HUES64 (cell line): ENCODE measurements at regions not wholly inside any gene's neighbourhood (a gene's known extent, or its start where the extent isn't known, plus 50 kb on each side); places are given as distances from the start of the nearest gene placed in this dataset.

Source experiments
- H3K27ac ChIP-seq: 2 replicates; pipeline ENCODE4 v1.7.0; 2013; ENCODE audit warnings: low read depth, low read length, inconsistent platforms
- H3K27me3 ChIP-seq: 2 replicates; pipeline ENCODE4 v1.6.1; 2013; ENCODE audit warnings: mild to moderate bottlenecking, low read length; ENCODE audit not compliant: insufficient read depth
- H3K36me3 ChIP-seq: 2 replicates; pipeline ENCODE4 v1.6.1; 2013; ENCODE audit warnings: mild to moderate bottlenecking, low read length; ENCODE audit not compliant: insufficient read depth
- H3K4me1 ChIP-seq: 2 replicates; pipeline ENCODE4 v1.6.1; 2013; ENCODE audit warnings: mild to moderate bottlenecking, low read length, moderate library complexity; ENCODE audit not compliant: insufficient read depth
- H3K4me3 ChIP-seq: 2 replicates; pipeline ENCODE4 v1.5.1; 2013; ENCODE audit warnings: mild to moderate bottlenecking, low read length, moderate library complexity
- H3K9ac ChIP-seq: 2 replicates; pipeline ENCODE4 v1.6.1; 2013; ENCODE audit warnings: mild to moderate bottlenecking, low read depth, low read length
- H3K9me3 ChIP-seq: 2 replicates; pipeline ENCODE4 v1.6.1; 2013; ENCODE audit warnings: low read depth, low read length; ENCODE audit not compliant: insufficient read depth
- WGBS: fragments of 150-250, 120-280 bp; methylation state at CpG from one replicate; pipeline ENCODE4 v1.1.7; 2013; ENCODE audit warnings: missing lambda C conversion rate; 5-methylcytosine and 5-hydroxymethylcytosine counted together

DNA sequence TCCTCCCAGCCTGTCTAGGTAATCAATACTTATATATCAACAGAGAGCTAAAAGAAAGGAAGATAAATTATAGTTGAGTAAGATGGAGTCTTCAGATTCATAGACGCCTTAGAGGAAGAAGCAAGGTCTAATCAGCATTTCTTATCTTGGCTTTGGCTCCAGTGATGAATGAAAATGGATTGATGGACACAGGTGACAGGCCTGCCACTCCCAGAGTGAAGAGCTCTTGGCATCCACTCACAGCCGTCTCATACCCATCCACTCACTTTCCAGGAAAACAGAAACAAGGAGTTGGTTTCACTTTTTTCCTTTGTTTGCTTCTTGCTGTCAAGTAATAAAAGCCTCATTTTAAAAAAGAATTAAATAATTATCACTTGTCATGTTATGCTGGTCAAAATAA is 168.2 kb downstream of the MFSD1 start:
- Histone ChIP-seq H3K4me1 (no peaks in the 10 kb centered on the region; the same call in 1 of the 2 replicates), H3K4me3 (no peak overlapping the region), H3K27ac (no peak overlapping the region), H3K9ac (no peak overlapping the region), H3K27me3 (no peaks in the 10 kb centered on the region), H3K9me3 (no peaks in the 10 kb centered on the region), H3K36me3 (no peaks in the 10 kb centered on the region)
- 94% methylated on average over 2 of the region's 2 CpGs for WGBS

DNA sequence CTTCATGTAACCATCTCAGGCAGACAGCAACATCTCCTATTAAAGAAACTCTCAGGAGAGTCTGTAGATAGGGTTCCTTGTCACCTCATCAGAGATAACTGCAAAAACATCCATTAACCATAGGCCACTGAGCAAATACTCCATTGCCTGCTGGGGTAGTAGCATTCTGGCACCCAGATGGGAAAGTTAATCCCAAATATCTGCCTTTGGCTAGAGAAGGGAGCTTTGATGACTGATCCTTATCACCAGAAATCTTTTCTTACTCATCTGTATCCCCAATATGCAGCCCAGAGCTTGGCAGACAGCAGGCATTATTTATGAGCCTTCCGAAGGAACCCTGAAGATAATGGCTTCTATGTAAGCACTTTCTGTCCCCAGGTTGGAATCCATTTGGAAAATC is 173.1 kb downstream of the MFSD1 start:
- WGBS, result 91% methylated on average over 1 of the region's 1 CpG
- Histone ChIP-seq H3K4me3 (no peak overlapping the region), H3K4me1 (no peaks in the 10 kb centered on the region; the same call in 1 of the 2 replicates), H3K9me3 (no peaks in the 10 kb centered on the region), H3K36me3 (no peaks in the 10 kb centered on the region), H3K27me3 (no peaks in the 10 kb centered on the region), H3K9ac (no peak overlapping the region), H3K27ac (no peak overlapping the region)

DNA sequence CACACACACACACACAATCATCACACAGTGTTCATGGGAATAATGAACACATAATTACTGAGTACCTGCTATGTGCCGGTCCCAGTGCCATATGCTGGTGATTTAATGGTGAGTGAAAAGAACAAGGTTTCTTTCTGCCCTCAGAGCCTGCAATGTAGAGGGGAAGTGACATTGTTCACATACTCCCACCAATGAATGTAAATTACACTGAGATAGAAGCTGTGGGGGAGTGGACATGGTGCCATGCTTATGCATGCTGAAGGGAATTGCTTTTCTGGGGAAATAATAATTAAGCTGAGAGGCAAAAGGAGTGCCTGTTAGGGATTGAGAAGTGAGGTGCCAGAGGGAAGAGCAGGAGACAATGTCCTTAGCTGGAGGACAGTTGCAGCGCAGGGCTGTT is 175.1 kb downstream of the MFSD1 start:
- WGBS, result 93% methylated on average over 1 of the region's 2 CpGs
- Histone ChIP-seq H3K27ac (no peak overlapping the region), H3K36me3 (no peaks in the 10 kb centered on the region), H3K27me3 (no peaks in the 10 kb centered on the region), H3K9me3 (no peaks in the 10 kb centered on the region; the same call in 1 of the 2 replicates), H3K9ac (no peak overlapping the region), H3K4me3 (no peak overlapping the region), H3K4me1 (no peaks in the 10 kb centered on the region)

DNA sequence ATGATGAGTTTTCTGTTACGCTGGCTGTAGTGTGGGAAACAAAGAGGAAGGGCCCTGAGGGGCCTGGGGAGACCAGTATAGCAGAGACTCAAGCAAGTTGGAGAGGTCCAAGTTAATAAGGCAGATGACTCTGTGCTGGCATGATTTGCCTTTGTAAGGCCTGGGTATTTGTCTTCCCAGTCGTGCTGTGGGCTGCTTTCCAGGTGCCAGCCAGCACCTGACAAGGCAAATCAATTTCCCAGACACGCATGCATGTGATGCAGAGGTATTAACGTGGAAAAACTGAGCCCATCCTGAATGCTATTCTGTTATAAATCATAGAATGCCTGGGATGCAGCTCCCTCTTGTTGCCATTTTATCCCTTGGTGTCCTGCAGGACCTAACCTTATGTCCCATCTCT is 175.6 kb downstream of the MFSD1 start:
- Histone ChIP-seq H3K27ac (no peak overlapping the region), H3K27me3 (no peaks in the 10 kb centered on the region), H3K9ac (no peak overlapping the region), H3K9me3 (no peaks in the 10 kb centered on the region; the same call in 1 of the 2 replicates), H3K4me3 (no peak overlapping the region), H3K4me1 (no peaks in the 10 kb centered on the region), H3K36me3 (no peaks in the 10 kb centered on the region)
- WGBS, result 87% methylated on average over 4 of the region's 4 CpGs

DNA sequence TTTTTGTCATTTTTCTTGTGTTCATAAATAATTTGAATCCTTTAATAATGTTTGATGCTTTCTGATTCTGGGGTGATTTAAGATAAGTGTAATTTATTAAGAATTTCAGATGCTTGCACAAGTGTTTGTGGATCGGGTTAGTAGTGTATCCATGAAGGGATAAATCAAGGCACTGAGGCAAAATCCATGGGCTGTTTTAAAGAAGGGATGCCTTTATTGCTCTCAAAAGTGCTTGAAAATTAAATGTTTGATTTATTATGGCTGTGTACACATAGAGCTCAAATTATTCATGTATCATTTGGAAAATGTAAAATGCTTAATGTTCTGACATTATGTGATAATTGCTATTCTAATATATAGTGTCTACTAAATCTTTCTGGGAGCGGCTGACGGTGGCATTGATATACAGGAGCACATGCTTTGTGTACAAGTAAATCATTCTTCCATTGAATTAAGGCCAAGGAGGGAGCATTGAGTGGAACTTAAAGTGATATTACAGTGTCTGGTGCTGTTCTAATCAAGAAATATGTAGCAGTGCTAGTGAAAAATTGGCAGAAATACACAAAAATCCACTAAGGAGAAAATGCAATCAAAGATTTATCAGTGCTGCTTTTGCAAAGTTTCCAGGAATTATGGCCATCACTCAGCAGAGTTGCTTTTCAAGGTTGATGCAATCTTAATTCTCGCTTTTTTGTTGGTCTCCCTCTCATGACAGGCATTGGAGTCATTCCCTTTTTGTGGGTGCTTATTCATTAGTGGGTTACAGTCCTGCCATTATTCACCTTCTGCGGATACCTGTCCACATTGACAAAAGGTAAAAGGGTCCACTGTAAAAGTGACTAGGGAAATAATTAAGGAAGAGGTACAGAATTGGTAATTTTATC is 181.6 kb downstream of the MFSD1 start:
- Histone ChIP-seq H3K4me1 (no peaks in the 10 kb centered on the region; the same call in 1 of the 2 replicates), H3K4me3 (no peak overlapping the region), H3K36me3 (no peaks in the 10 kb centered on the region), H3K9me3 (no peaks in the 10 kb centered on the region; the same call in 1 of the 2 replicates), H3K27me3 (no peaks in the 10 kb centered on the region), H3K27ac (no peak overlapping the region), H3K9ac (no peak overlapping the region)
- WGBS, result over 99% methylated on average over 5 of the region's 5 CpGs

DNA sequence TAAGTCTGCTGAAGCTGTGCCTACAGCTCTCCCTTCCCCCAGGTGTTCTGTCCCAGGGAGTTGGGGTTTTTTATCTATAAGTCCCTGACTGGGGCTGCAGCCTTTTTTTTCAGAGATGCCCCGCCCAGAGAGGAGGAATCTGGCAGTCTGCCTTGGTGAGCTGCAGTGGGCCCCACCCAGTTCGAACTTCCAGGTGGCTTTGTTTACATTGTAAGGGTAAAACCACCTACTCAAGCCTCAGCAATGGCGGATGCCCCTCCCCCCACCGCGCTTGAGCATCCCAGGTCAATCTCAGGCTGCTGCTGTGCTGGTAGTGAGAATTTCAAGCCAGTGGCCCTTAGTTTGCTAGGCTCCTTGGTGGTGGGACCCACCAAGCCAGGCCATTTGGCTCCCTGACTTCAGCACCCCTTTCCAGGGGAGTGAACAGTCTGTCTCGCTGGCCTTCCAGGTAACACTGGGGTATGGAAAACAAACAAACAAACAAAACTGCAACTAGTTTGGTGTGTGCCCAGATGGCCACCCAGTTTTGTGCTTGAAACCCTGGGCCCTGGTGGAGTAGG is 189.4 kb downstream of the MFSD1 start:
- H3K27ac ChIP-seq, result no peak overlapping the region; the same call in 1 of the 2 replicates
- H3K27me3 ChIP-seq, result no peaks in the 10 kb centered on the region
- H3K4me3 ChIP-seq, result no peak overlapping the region
- 61% methylated on average over 5 of the region's 6 CpGs for WGBS
- no peaks in the 10 kb centered on the region for H3K9me3 ChIP-seq
- H3K4me1 ChIP-seq, result peaks cover 8% of the 10 kb centered on the region
- no peaks in the 10 kb centered on the region for H3K36me3 ChIP-seq
- peak overlapping the region; percentile 36; the same call in 1 of the 2 replicates for H3K9ac ChIP-seq

DNA sequence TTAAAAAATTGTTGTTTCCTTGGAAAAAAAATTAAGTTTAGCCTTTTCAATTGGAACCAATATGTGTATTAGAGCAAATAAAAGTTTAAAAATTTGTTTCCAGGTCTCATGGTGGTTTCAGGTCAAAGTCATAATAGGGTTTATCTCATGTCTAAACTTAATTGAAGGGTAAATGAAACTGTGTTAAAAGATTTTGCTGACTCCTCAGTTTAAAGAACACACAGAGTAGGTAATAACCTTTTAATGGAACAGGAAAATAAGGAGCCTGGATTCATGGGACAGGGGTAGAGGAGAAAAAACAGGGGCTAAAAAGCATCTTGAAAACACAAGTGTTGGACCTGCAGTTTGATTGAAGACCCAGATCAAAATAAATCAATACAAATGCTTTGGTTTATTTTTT is 190.6 kb downstream of the MFSD1 start:
- no peaks in the 10 kb centered on the region for H3K9me3 ChIP-seq
- H3K4me1 ChIP-seq, result peaks cover 8% of the 10 kb centered on the region
- H3K9ac ChIP-seq, result no peak overlapping the region
- no peak overlapping the region for H3K27ac ChIP-seq
- no peaks in the 10 kb centered on the region for H3K36me3 ChIP-seq
- H3K4me3 ChIP-seq, result no peak overlapping the region
- H3K27me3 ChIP-seq, result no peaks in the 10 kb centered on the region

DNA sequence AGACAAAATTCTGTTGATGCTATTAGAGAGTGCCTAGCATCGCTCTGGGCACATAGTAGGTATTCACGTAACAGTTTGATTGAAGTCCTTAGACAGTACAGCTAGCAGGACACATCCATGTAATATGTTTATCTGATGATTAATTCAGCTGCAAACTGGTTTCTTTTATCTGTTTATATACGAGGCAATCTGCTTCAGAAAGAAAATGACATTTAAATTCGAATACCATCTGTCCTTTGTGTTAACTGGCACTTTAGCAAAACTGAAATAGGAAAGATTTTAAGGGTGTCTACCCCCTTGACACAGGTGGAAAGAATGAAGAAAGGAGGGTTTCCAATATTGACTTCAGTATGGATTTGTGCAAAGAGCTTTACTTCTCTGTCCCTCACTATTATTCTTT is 192.5 kb downstream of the MFSD1 start:
- 95% methylated on average over 4 of the region's 4 CpGs for WGBS
- Histone ChIP-seq H3K9ac (no peak overlapping the region), H3K9me3 (no peaks in the 10 kb centered on the region), H3K27me3 (no peaks in the 10 kb centered on the region), H3K4me1 (peaks cover 8% of the 10 kb centered on the region), H3K27ac (no peak overlapping the region), H3K36me3 (no peaks in the 10 kb centered on the region), H3K4me3 (no peak overlapping the region)

DNA sequence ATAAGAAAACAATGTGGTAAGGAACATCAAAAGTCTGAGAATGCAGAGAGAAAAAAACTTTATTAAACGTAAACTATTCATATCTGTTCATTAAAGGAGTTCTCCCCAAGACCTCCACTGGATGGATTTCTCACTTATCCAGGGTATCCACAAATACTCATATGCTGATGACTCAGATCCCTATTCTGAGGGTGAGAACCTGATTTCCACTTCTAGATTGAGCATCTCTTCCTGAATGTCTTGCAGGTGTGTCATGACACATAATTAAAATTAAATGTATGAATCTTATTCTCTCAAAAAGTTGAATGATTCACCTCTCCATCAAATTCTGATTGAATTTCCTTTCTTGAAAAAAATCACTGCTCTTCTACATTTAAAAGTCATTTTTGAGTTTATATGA is 199.9 kb downstream of the MFSD1 start:
- Histone ChIP-seq H3K4me1 (no peaks in the 10 kb centered on the region), H3K36me3 (no peaks in the 10 kb centered on the region), H3K9ac (no peak overlapping the region), H3K27me3 (no peaks in the 10 kb centered on the region), H3K4me3 (no peak overlapping the region), H3K27ac (no peak overlapping the region), H3K9me3 (no peaks in the 10 kb centered on the region)
- WGBS, result 88% methylated on average over 1 of the region's 1 CpG

DNA sequence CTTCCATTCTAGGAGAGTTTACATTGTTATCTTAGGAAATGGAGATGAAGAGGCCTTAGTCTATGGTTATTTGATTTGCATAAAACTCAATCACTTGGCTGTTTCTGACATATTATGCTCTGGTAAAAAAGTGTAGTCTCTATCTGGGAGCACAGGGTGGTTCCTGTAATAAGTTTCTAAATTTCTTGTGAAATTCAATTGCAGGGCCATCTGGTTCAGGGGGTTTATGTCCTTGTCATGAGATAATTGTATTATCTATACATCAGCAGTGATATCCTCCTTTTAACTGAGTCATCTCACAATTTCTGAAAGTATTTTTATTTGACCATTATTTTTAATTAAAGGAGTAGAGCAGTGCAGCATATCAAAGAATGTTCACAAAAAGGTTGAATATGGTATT is 203.3 kb downstream of the MFSD1 start:
- H3K4me3 ChIP-seq, result no peak overlapping the region
- H3K27ac ChIP-seq, result no peak overlapping the region
- no peaks in the 10 kb centered on the region for H3K36me3 ChIP-seq
- no peaks in the 10 kb centered on the region for H3K9me3 ChIP-seq
- H3K9ac ChIP-seq, result no peak overlapping the region
- H3K4me1 ChIP-seq, result no peaks in the 10 kb centered on the region
- no peaks in the 10 kb centered on the region for H3K27me3 ChIP-seq

DNA sequence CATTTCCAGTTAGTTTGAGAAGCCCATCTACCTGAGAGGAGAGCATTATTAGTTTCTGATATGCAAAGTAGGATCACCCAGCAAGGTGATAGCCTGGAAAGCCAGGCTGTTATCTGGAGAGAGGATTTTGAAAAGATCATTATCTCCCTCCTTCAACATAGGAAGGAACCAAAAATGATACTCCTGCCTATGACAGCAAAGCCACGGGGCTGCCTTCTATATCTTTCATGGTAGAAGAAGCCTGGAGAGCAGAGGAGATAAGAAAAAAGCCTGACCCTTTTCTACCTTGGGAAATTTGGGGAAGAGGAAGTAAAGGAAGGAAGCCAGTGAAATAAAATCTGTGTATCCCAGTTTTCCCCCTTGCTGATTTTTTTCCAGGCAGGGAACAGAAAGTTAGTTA is 205.5 kb downstream of the MFSD1 start:
- Histone ChIP-seq H3K36me3 (no peaks in the 10 kb centered on the region), H3K4me3 (no peak overlapping the region), H3K4me1 (no peaks in the 10 kb centered on the region), H3K27me3 (no peaks in the 10 kb centered on the region), H3K27ac (no peak overlapping the region), H3K9ac (no peak overlapping the region), H3K9me3 (no peaks in the 10 kb centered on the region)
- 85% methylated on average over 1 of the region's 1 CpG for WGBS
